ENCODE measurements at regions not wholly inside any gene's neighbourhood (a gene's known extent, or its start where the extent isn't known, plus 50 kb on each side); places are given as distances from the start of the nearest gene placed in this dataset.

GRCh38 chr6:79796197-79796596, 151.2 kb downstream of the ELOVL4 start:
- Histone ChIP-seq H3K9me3 (ENCODE audit: insufficient read depth, low read depth, low read length) (no peaks in the 10 kb centered on the region), H3K4me3 (ENCODE audit: low read length, poor library complexity, severe bottlenecking) (no peak overlapping the region), H3K4me1 (ENCODE audit: insufficient read depth, low read length, poor library complexity, severe bottlenecking) (no peaks in the 10 kb centered on the region), H3K9ac (ENCODE audit: low read depth, low read length, poor library complexity, severe bottlenecking) (no peak overlapping the region), H3K27me3 (ENCODE audit: insufficient read depth, low read length, poor library complexity, severe bottlenecking) (no peaks in the 10 kb centered on the region), H4K20me1 (ENCODE audit: insufficient read depth, low read length, poor library complexity, severe bottlenecking) (no peaks in the 10 kb centered on the region), H3K79me2 (ENCODE audit: insufficient read depth, low read length) (no peaks in the 10 kb centered on the region), H3F3A (ENCODE audit: low read depth) (no peaks in the 10 kb centered on the region), H2AFZ (ENCODE audit: low read length) (no peak overlapping the region), H3K4me2 (ENCODE audit: low read depth, low read length, poor library complexity, severe bottlenecking) (no peak overlapping the region), H3K9me2 (replicated peaks; ENCODE audit: low read depth, low read length) (no peaks in the 10 kb centered on the region), H3K36me3 (ENCODE audit: insufficient read depth, low read length) (no peaks in the 10 kb centered on the region)
- TF ChIP-seq EZH2phosphoT487 (IDR thresholded peaks at IDR 0.05; ENCODE audit: borderline replicate concordance) = no peak
- no peak for TF ChIP-seq CTCF (conservative IDR thresholded peaks at IDR 0.05; ENCODE audit: low read length)

GRCh38 chr6:79789896-79790295, 157.5 kb downstream of the ELOVL4 start:
- no peaks in the 10 kb centered on the region for H3K9me2 ChIP-seq (replicated peaks; ENCODE audit: low read depth, low read length)
- no peaks in the 10 kb centered on the region for H3K27me3 ChIP-seq (ENCODE audit: insufficient read depth, low read length, poor library complexity, severe bottlenecking)
- H3K4me1 ChIP-seq (ENCODE audit: insufficient read depth, low read length, poor library complexity, severe bottlenecking) = no peaks in the 10 kb centered on the region
- H3K4me2 ChIP-seq (ENCODE audit: low read depth, low read length, poor library complexity, severe bottlenecking) = no peak overlapping the region
- H3K9ac ChIP-seq (ENCODE audit: low read depth, low read length, poor library complexity, severe bottlenecking) = no peak overlapping the region
- H3K4me3 ChIP-seq (ENCODE audit: low read length, poor library complexity, severe bottlenecking) = no peak overlapping the region
- no peaks in the 10 kb centered on the region for H4K20me1 ChIP-seq (ENCODE audit: insufficient read depth, low read length, poor library complexity, severe bottlenecking)
- H3F3A ChIP-seq (ENCODE audit: low read depth) = no peaks in the 10 kb centered on the region
- H3K36me3 ChIP-seq (ENCODE audit: insufficient read depth, low read length) = no peaks in the 10 kb centered on the region
- no peak for TF ChIP-seq EZH2phosphoT487 (IDR thresholded peaks at IDR 0.05; ENCODE audit: borderline replicate concordance)
- TF ChIP-seq CTCF (conservative IDR thresholded peaks at IDR 0.05; ENCODE audit: low read length) = no peak
- H3K9me3 ChIP-seq (ENCODE audit: insufficient read depth, low read depth, low read length) = no peaks in the 10 kb centered on the region
- H3K79me2 ChIP-seq (ENCODE audit: insufficient read depth, low read length) = no peaks in the 10 kb centered on the region
- no peak overlapping the region for H2AFZ ChIP-seq (ENCODE audit: low read length)

GRCh38 chr6:79788756-79789155, 157.6 kb downstream of the SH3BGRL2 start:
- no peaks in the 10 kb centered on the region for H3K36me3 ChIP-seq (ENCODE audit: insufficient read depth, low read length)
- no peaks in the 10 kb centered on the region for H3K9me3 ChIP-seq (ENCODE audit: insufficient read depth, low read depth, low read length)
- no peak overlapping the region for H2AFZ ChIP-seq (ENCODE audit: low read length)
- no peaks in the 10 kb centered on the region for H3K4me1 ChIP-seq (ENCODE audit: insufficient read depth, low read length, poor library complexity, severe bottlenecking)
- H3K27me3 ChIP-seq (ENCODE audit: insufficient read depth, low read length, poor library complexity, severe bottlenecking) = no peaks in the 10 kb centered on the region
- no peak overlapping the region for H3K9ac ChIP-seq (ENCODE audit: low read depth, low read length, poor library complexity, severe bottlenecking)
- H3K79me2 ChIP-seq (ENCODE audit: insufficient read depth, low read length) = no peaks in the 10 kb centered on the region
- no peaks in the 10 kb centered on the region for H3F3A ChIP-seq (ENCODE audit: low read depth)
- no peak overlapping the region for H3K4me3 ChIP-seq (ENCODE audit: low read length, poor library complexity, severe bottlenecking)
- TF ChIP-seq CTCF (conservative IDR thresholded peaks at IDR 0.05; ENCODE audit: low read length) (no peak), EZH2phosphoT487 (IDR thresholded peaks at IDR 0.05; ENCODE audit: borderline replicate concordance) (no peak)
- no peaks in the 10 kb centered on the region for H4K20me1 ChIP-seq (ENCODE audit: insufficient read depth, low read length, poor library complexity, severe bottlenecking)
- no peak overlapping the region for H3K4me2 ChIP-seq (ENCODE audit: low read depth, low read length, poor library complexity, severe bottlenecking)
- no peaks in the 10 kb centered on the region for H3K9me2 ChIP-seq (replicated peaks; ENCODE audit: low read depth, low read length)
